ENCODE measurements at regions not wholly inside any gene's neighbourhood (a gene's known extent, or its start where the extent isn't known, plus 50 kb on each side); places are given as distances from the start of the nearest gene placed in this dataset.

- no peak overlapping the region for H3K23ac ChIP-seq (ENCODE audit: low read depth, low read length)
- dilution Hi-C loops (cut with HindIII; ENCODE audit: low sequenced_read_pairs, unreplicated experiment), result no loop called here
- no peak overlapping the region for H2AK5ac ChIP-seq (ENCODE audit: low read depth, low read length)
- no peak overlapping the region for H4K5ac ChIP-seq (ENCODE audit: low read depth, low read length)
- H3K79me1 ChIP-seq (ENCODE audit: low read depth in 1 of 2, low read length in 2 of 2), result no peaks in the 10 kb centered on the region
- in situ Hi-C loops (cut with MboI; ENCODE audit: low sequenced_read_pairs), result no loop called here
- TF ChIP-seq MXI1 (IDR thresholded peaks at IDR 0.05; ENCODE audit: borderline replicate concordance, low read depth, low read length) (no peak), SMC3 (IDR thresholded peaks at IDR 0.05; ENCODE audit: low read depth, low read length) (no peak), ELK1 (IDR thresholded peaks at IDR 0.05; ENCODE audit: borderline replicate concordance, low read depth, low read length) (no peak), CHD1 (IDR thresholded peaks at IDR 0.05; ENCODE audit: low read depth, low read length) (no peak), MAFK (IDR thresholded peaks at IDR 0.05; ENCODE audit: low read depth, low read length) (no peak)
- no peak overlapping the region for H3K27ac ChIP-seq (ENCODE audit: insufficient read depth, low read length)
- no TSS peak for BruUV-seq (replicated peaks)
- H2BK120ac ChIP-seq (ENCODE audit: low read depth, low read length), result no peak overlapping the region
- ChIA-PET POLR2A (ENCODE audit: unreplicated experiment) (no interaction called here), CTCF (no interaction called here)
- ATAC-seq (ENCODE audit: low read depth) (no peak), DNase-seq (no peak)
- no peaks in the 10 kb centered on the region for H3K36me3 ChIP-seq (ENCODE audit: control insufficient read depth, insufficient read depth, low read length)
- no peak overlapping the region for H2BK20ac ChIP-seq (ENCODE audit: low read depth, low read length)
- no peak overlapping the region for H2BK5ac ChIP-seq (ENCODE audit: low read depth, low read length, poor library complexity, severe bottlenecking)
- H3K4me3 ChIP-seq (ENCODE audit: insufficient read depth, low read depth, low read length), result no peak overlapping the region
- 0% methylated on average over 1 of the region's 10 CpGs; no CpG with 5 or more reads in 1 of the 2 experiments for WGBS, 2 experiments (ENCODE audit: extremely low coverage in 2 of 2, insufficient read length in 1 of 2)
- no peaks in the 10 kb centered on the region for H4K20me1 ChIP-seq (ENCODE audit: insufficient read depth, low read length)
- H3K9me3 ChIP-seq (ENCODE audit: control insufficient read depth, insufficient read depth, low read length), result no peaks in the 10 kb centered on the region
- H3K27me3 ChIP-seq (ENCODE audit: control insufficient read depth, insufficient read depth, low read length), result peaks cover 1% of the 10 kb centered on the region
- no peak overlapping the region for H3K18ac ChIP-seq (ENCODE audit: low read depth, low read length)
- H3K56ac ChIP-seq (ENCODE audit: extremely low read depth, insufficient read depth, low read length), result no peak overlapping the region
- H3K9ac ChIP-seq (ENCODE audit: low read depth, low read length), result no peak overlapping the region
- H3K4ac ChIP-seq (ENCODE audit: low read depth, low read length), result no peak overlapping the region
- no peak overlapping the region for H3K14ac ChIP-seq (replicated peaks; ENCODE audit: low read depth, low read length)
- no peak overlapping the region for H3K4me2 ChIP-seq (ENCODE audit: low read depth, low read length)
- peaks cover 2% of the 10 kb centered on the region; the same call in 1 of the 2 replicates for H3K4me1 ChIP-seq (ENCODE audit: control insufficient read depth, insufficient read depth, low read length)
- H2BK15ac ChIP-seq (ENCODE audit: low read depth, low read length), result no peak overlapping the region
- H2AFZ ChIP-seq (replicated peaks; ENCODE audit: low read length, poor library complexity), result no peak overlapping the region
- 0 out of 2 replicates have a peak, but pooled peaks cover 4% of the 10 kb centered on the region for H3K9me1 ChIP-seq (ENCODE audit: insufficient read depth, low read length)
- H4K8ac ChIP-seq (ENCODE audit: low read depth in 2 of 2, low read length in 2 of 2), result no peak overlapping the region
- H2AK9ac ChIP-seq (replicated peaks; ENCODE audit: low read depth, low read length, poor library complexity), result no peak overlapping the region
- intact Hi-C loops (cut with micrococcal nuclease), result no loop called here
- H4K91ac ChIP-seq (ENCODE audit: insufficient read depth, low read depth, low read length), result no peak overlapping the region
Observed at GRCh38 chr7:123237-123636, 69.1 kb upstream of the FAM20C start.

Measured in IMR-90 (cell line).